B cell (primary cell): ENCODE measurements at regions not wholly inside any gene's neighbourhood (a gene's known extent, or its start where the extent isn't known, plus 50 kb on each side); places are given as distances from the start of the nearest gene placed in this dataset.

ENCODE experiments used
- ATAC-seq: fragments of 200-7000 bp; cut with Tn5 transposase; one replicate; pipeline ENCODE4 v1.10.0; 2021; ENCODE audit warnings: low read depth, mild to moderate bottlenecking, moderate number of reproducible peaks, moderate library complexity
- CTCF ChIA-PET: fragments of 350-600 bp; sonication (Branson Sonifier 250); formaldehyde crosslinking; loops from one replicate; lab custom pipeline; 2021; ENCODE audit warnings: antibody characterized with exemption, inconsistent platforms; lab: Charles Lee
- POLR2A ChIA-PET: fragments of 350-600 bp; sonication (Branson Sonifier 250); formaldehyde crosslinking; loops from one replicate; lab custom pipeline; 2021; ENCODE audit warnings: antibody characterized with exemption; lab: Charles Lee
- DNase-seq: peaks from one replicate; pipeline ENCODE4 v3.0.0; 2013
- H2AFZ ChIP-seq: 2 replicates; pipeline ENCODE4 v1.6.1; 2012; ENCODE audit warnings: mild to moderate bottlenecking, low read depth, low read length; ENCODE audit not compliant: insufficient read depth, poor library complexity, severe bottlenecking
- H3K27ac ChIP-seq, 2 donors: 1 replicate in 1 of 2; 2 replicates in 1 of 2; pipeline ENCODE4 v1.5.1; 2012 to 2013; ENCODE audit warnings: low read length in 2 of 2, mild to moderate bottlenecking in 2 of 2, moderate library complexity in 1 of 2
- H3K27me3 ChIP-seq, 4 experiments: fragments of 200-600 bp in 1 of 4; sonication (generic) in 1 of 4; replicated peaks in 1 of 4; 1 replicate in 2 of 4; 2 replicates in 2 of 4; pipeline versions ENCODE4 v1.6.1 to v1.7.0; 2013 to 2016; ENCODE audit warnings: low read length in 3 of 4, mild to moderate bottlenecking in 2 of 4, mixed read lengths in 1 of 4, moderate library complexity in 1 of 4; ENCODE audit not compliant: insufficient read depth in 4 of 4, control insufficient read depth in 3 of 4; ENCODE audit errors: control extremely low read depth in 1 of 4
- H3K36me3 ChIP-seq, 2 experiments: replicated peaks in 1 of 2; 1 replicate in 1 of 2; 2 replicates in 1 of 2; pipeline versions ENCODE4 v1.6.1 to v1.7.1; 2013; ENCODE audit warnings: low read length in 1 of 2; ENCODE audit not compliant: insufficient read depth in 2 of 2, control insufficient read depth in 1 of 2; ENCODE audit errors: control extremely low read depth in 1 of 2, extremely low read depth in 1 of 2
- H3K4me1 ChIP-seq, 2 donors: fragments of 200-600 bp in 1 of 2; sonication (generic) in 1 of 2; 1 replicate in 1 of 2; 2 replicates in 1 of 2; pipeline versions ENCODE4 v1.5.1 to v1.6.1; 2013 to 2017; ENCODE audit warnings: low read length in 2 of 2; ENCODE audit not compliant: control insufficient read depth in 2 of 2, insufficient read depth in 2 of 2
- H3K4me2 ChIP-seq: replicated peaks from 2 replicates; pipeline ENCODE3; 2012; ENCODE audit warnings: mild to moderate bottlenecking, low read depth, low read length; ENCODE audit not compliant: poor library complexity, severe bottlenecking
- H3K4me3 ChIP-seq, 5 experiments: fragments of 200-600 bp in 1 of 5; sonication (generic) in 1 of 5; 1 replicate in 3 of 5; 2 replicates in 2 of 5; pipeline versions ENCODE4 v1.5.1 to v1.7.0; 2011 to 2016; ENCODE audit warnings: low read length in 4 of 5, mild to moderate bottlenecking in 4 of 5, low read depth in 2 of 5, control low read depth in 1 of 5, moderate library complexity in 1 of 5; ENCODE audit not compliant: insufficient read depth in 1 of 5; ENCODE audit errors: control extremely low read depth in 1 of 5, extremely low read depth in 1 of 5
- H3K79me2 ChIP-seq: fragments of 200-600 bp; sonication (generic); one replicate; pipeline ENCODE4 v1.6.0; 2016; ENCODE audit warnings: low read length; ENCODE audit not compliant: control insufficient read depth, insufficient read depth
- H3K9ac ChIP-seq: fragments of 200-600 bp; sonication (generic); 2 replicates; pipeline ENCODE4 v1.6.1; 2017; ENCODE audit warnings: mild to moderate bottlenecking, low read length, moderate library complexity
- H3K9me3 ChIP-seq, 3 donors: one replicate each; pipeline versions ENCODE4 v1.6.1 to v1.7.1; 2013; ENCODE audit warnings: low read length in 2 of 3; ENCODE audit not compliant: control insufficient read depth in 2 of 3, insufficient read depth in 1 of 3; ENCODE audit errors: control extremely low read depth in 1 of 3
- H4K20me1 ChIP-seq: 2 replicates; pipeline ENCODE4 v1.6.0; 2012; ENCODE audit warnings: mild to moderate bottlenecking, low read length; ENCODE audit not compliant: insufficient read depth, control insufficient read depth, poor library complexity, severe bottlenecking
- H3K27ac Mint-ChIP-seq: one replicate; pipeline ENCODE4 v1.8.0; 2021; ENCODE audit warnings: mixed read lengths
- H3K27me3 Mint-ChIP-seq: one replicate; pipeline ENCODE4 v1.8.0; 2021; ENCODE audit warnings: mixed read lengths
- H3K4me1 Mint-ChIP-seq: one replicate; pipeline ENCODE4 v1.8.0; 2021; ENCODE audit warnings: mixed read lengths
- H3K4me3 Mint-ChIP-seq: one replicate; pipeline ENCODE4 v1.8.0; 2021; ENCODE audit warnings: mixed read lengths
- H3K9me3 Mint-ChIP-seq: one replicate; pipeline ENCODE4 v1.8.0; 2022; ENCODE audit warnings: mixed read lengths; ENCODE audit not compliant: insufficient read depth
- EZH2 ChIP-seq: IDR thresholded peaks from 2 replicates; pipeline ENCODE4 v1.6.1; 2012; ENCODE audit warnings: borderline replicate concordance, low read depth, mild to moderate bottlenecking, moderate library complexity, low read length; ENCODE audit not compliant: insufficient read depth, poor library complexity, severe bottlenecking
- WGBS: methylation state at CpG from one replicate; pipeline ENCODE4 v1.1.5; 2013; ENCODE audit warnings: missing lambda C conversion rate; ENCODE audit not compliant: insufficient coverage; 5-methylcytosine and 5-hydroxymethylcytosine counted together
- intact Hi-C: fragments of 100-400 bp; cut with micrococcal nuclease; formaldehyde crosslinking; loops from one replicate; pipeline ENCODE4 v1.10.0; 2022
- TF ChIP-seq, protein P1 (sequence below): fragments of 200-600 bp; IDR thresholded peaks from one replicate; pipeline ENCODE4 v1.8.0; 2022; ENCODE audit warnings: antibody characterized with exemption, mild to moderate bottlenecking

- CTCF ChIA-PET = no interaction called here
- ATAC-seq = no peak
- no peaks in the 10 kb centered on the region for H3K4me1 Mint-ChIP-seq
Measured at GRCh38 chr11:106422583-106422982, 345.1 kb downstream of the AASDHPPT start.

DNA sequence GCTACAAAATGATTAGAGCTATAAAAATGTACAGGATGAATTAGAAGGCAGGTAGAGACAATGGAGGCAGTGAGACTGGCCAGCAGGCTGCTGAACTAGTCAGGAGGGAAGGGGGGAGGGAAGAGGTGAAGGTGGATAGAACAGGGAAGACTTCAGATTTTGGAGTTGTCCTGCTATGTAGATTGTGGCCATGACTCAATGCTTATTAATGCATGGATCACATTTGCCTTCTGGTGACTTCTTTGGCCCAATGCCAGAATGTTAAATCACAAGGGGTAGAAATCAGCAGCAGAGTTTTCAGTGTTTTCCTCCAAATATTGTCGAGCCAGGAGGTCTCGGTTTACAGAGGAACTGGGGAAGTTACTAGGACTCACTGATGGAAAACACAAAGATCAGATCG, 346.6 kb downstream of the AASDHPPT start:
- POLR2A ChIA-PET = no interaction called here
- no peaks in the 10 kb centered on the region for H3K4me1 ChIP-seq
- no peaks in the 10 kb centered on the region for H3K36me3 ChIP-seq
- H3K4me3 ChIP-seq = no peak overlapping the region
- no peak overlapping the region for H3K9ac ChIP-seq
- intact Hi-C loops = no loop called here
- Mint-ChIP-seq H3K4me1 (no peaks in the 10 kb centered on the region), H3K27me3 (no peaks in the 10 kb centered on the region), H3K4me3 (no peak overlapping the region), H3K27ac (no peak overlapping the region), H3K9me3 (no peaks in the 10 kb centered on the region)
- H3K27me3 ChIP-seq = no peaks in the 10 kb centered on the region
- 80% methylated on average over 1 of the region's 3 CpGs for WGBS
- no peak for TF ChIP-seq EZH2
- TF ChIP-seq, protein P1, sequence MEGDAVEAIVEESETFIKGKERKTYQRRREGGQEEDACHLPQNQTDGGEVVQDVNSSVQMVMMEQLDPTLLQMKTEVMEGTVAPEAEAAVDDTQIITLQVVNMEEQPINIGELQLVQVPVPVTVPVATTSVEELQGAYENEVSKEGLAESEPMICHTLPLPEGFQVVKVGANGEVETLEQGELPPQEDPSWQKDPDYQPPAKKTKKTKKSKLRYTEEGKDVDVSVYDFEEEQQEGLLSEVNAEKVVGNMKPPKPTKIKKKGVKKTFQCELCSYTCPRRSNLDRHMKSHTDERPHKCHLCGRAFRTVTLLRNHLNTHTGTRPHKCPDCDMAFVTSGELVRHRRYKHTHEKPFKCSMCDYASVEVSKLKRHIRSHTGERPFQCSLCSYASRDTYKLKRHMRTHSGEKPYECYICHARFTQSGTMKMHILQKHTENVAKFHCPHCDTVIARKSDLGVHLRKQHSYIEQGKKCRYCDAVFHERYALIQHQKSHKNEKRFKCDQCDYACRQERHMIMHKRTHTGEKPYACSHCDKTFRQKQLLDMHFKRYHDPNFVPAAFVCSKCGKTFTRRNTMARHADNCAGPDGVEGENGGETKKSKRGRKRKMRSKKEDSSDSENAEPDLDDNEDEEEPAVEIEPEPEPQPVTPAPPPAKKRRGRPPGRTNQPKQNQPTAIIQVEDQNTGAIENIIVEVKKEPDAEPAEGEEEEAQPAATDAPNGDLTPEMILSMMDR = no peak
- H2AFZ ChIP-seq = no peak overlapping the region
- no peak for ATAC-seq
- H4K20me1 ChIP-seq = no peaks in the 10 kb centered on the region
- no peak overlapping the region for H3K4me2 ChIP-seq
- no peaks in the 10 kb centered on the region for H3K79me2 ChIP-seq
- no peaks in the 10 kb centered on the region for H3K9me3 ChIP-seq
- CTCF ChIA-PET = no interaction called here
- no peak overlapping the region for H3K27ac ChIP-seq
- no peak for DNase-seq

More at GRCh38 chr11:106422583-106422982, 345.1 kb downstream of the AASDHPPT start:
- H3K9ac ChIP-seq = no peak overlapping the region
- no peak overlapping the region for H3K4me3 ChIP-seq
- no peak overlapping the region for H2AFZ ChIP-seq
- H3K27ac ChIP-seq = no peak overlapping the region
- POLR2A ChIA-PET = no interaction called here
- DNase-seq = no peak
- intact Hi-C loops = no loop called here
- no peaks in the 10 kb centered on the region for H3K9me3 ChIP-seq
- H3K4me1 ChIP-seq = no peaks in the 10 kb centered on the region
- no peaks in the 10 kb centered on the region for H3K36me3 ChIP-seq
- H3K4me2 ChIP-seq = no peak overlapping the region
- H4K20me1 ChIP-seq = no peaks in the 10 kb centered on the region
- Mint-ChIP-seq H3K9me3 (no peaks in the 10 kb centered on the region), H3K4me3 (no peak overlapping the region), H3K27ac (no peak overlapping the region), H3K27me3 (no peaks in the 10 kb centered on the region)
- TF ChIP-seq EZH2 = no peak
- TF ChIP-seq, protein P1 = no peak
- 100% methylated on average over 1 of the region's 3 CpGs for WGBS
- H3K27me3 ChIP-seq = no peaks in the 10 kb centered on the region
- H3K79me2 ChIP-seq = no peaks in the 10 kb centered on the region
